HEK293 (cell line): ENCODE measurements at regions not wholly inside any gene's neighbourhood (a gene's known extent, or its start where the extent isn't known, plus 50 kb on each side); places are given as distances from the start of the nearest gene placed in this dataset.
A peak's percentile ranks its signal among the peaks of the same experiment; 100 is the strongest.

Experiments used
- CTCF ChIP-seq: fragments of 450-650 bp; formaldehyde crosslinking; IDR thresholded peaks from 2 replicates; pipeline ENCODE4 v1.5.1; 2016; ENCODE audit warnings: missing biosample characterization, missing genetic modification characterization
- KLF9 ChIP-seq: fragments of 450-650 bp; formaldehyde crosslinking; IDR thresholded peaks from 2 replicates; pipeline ENCODE4 v1.5.1; 2016; ENCODE audit warnings: missing biosample characterization, missing genetic modification characterization, low read depth
- YY1 ChIP-seq: fragments of 450-650 bp; formaldehyde crosslinking; IDR thresholded peaks from 2 replicates; pipeline ENCODE4 v1.5.1; 2018; ENCODE audit warnings: missing biosample characterization, missing genetic modification characterization
- ZBTB11 ChIP-seq: fragments of 450-650 bp; formaldehyde crosslinking; conservative IDR thresholded peaks from 2 replicates; pipeline ENCODE4 v1.5.1; 2016; ENCODE audit warnings: low read depth, missing biosample characterization, missing genetic modification characterization
- ZBTB17 ChIP-seq: fragments of 450-650 bp; formaldehyde crosslinking; IDR thresholded peaks from 2 replicates; pipeline ENCODE4 v1.5.1; 2016; ENCODE audit warnings: missing biosample characterization, missing genetic modification characterization
- ZBTB6 ChIP-seq: fragments of 450-650 bp; formaldehyde crosslinking; IDR thresholded peaks from 2 replicates; pipeline ENCODE4 v1.5.1; 2017; ENCODE audit warnings: missing biosample characterization, missing genetic modification characterization
- ZFP41 ChIP-seq: fragments of 450-650 bp; formaldehyde crosslinking; IDR thresholded peaks from 2 replicates; pipeline ENCODE4 v1.5.1; 2016; ENCODE audit warnings: missing biosample characterization, missing genetic modification characterization, borderline replicate concordance
- ZNF121 ChIP-seq: fragments of 450-650 bp; formaldehyde crosslinking; IDR thresholded peaks from 2 replicates; pipeline ENCODE4 v1.5.1; 2016; ENCODE audit warnings: missing biosample characterization, missing genetic modification characterization
- ZNF221 ChIP-seq: fragments of 450-650 bp; formaldehyde crosslinking; IDR thresholded peaks from 2 replicates; pipeline ENCODE4 v1.5.1; 2017; ENCODE audit warnings: missing biosample characterization, missing genetic modification characterization, borderline replicate concordance
- ZNF354C ChIP-seq: fragments of 450-650 bp; formaldehyde crosslinking; IDR thresholded peaks from 2 replicates; pipeline ENCODE4 v1.5.1; 2016; ENCODE audit warnings: missing biosample characterization, missing genetic modification characterization, low read depth, borderline replicate concordance
- ZNF580 ChIP-seq: fragments of 450-650 bp; formaldehyde crosslinking; IDR thresholded peaks from 2 replicates; pipeline ENCODE4 v1.5.1; 2016; ENCODE audit warnings: missing biosample characterization, missing genetic modification characterization
- ZNF626 ChIP-seq: fragments of 450-650 bp; sonication (Bioruptor Pico); formaldehyde crosslinking; IDR thresholded peaks from 2 replicates; pipeline ENCODE4 v1.5.1; 2018; ENCODE audit warnings: missing biosample characterization, missing genetic modification characterization, inconsistent platforms
- ZNF707 ChIP-seq: fragments of 450-650 bp; formaldehyde crosslinking; IDR thresholded peaks from 2 replicates; pipeline ENCODE4 v1.5.1; 2016; ENCODE audit warnings: missing biosample characterization, missing genetic modification characterization

GRCh38 chr5:62686692-62687091, 108.1 kb downstream of the LRRC70 start:
- no peak for TF ChIP-seq ZFP41 (tag by site-specific recombination)
- no peak for TF ChIP-seq CTCF (tag by site-specific recombination)
- no peak for TF ChIP-seq ZNF354C (tag by site-specific recombination)
- TF ChIP-seq ZBTB6 = no peak
- no peak for TF ChIP-seq ZNF221 (tag by site-specific recombination)
- TF ChIP-seq YY1 (tag by site-specific recombination) = no peak
- TF ChIP-seq KLF9 (tag by site-specific recombination) = no peak
- peak; percentile 65; the same call in 1 of the 2 replicates for TF ChIP-seq ZNF707 (tag by site-specific recombination)
- TF ChIP-seq ZBTB17 = no peak
- TF ChIP-seq ZNF580 (tag by site-specific recombination) = no peak
- TF ChIP-seq ZNF121 (tag by site-specific recombination) = no peak
- TF ChIP-seq ZNF626 (tag by site-specific recombination) = no peak
- TF ChIP-seq ZBTB11 (tag by site-specific recombination) = no peak
